Ovary (tissue), 3 donors: ENCODE measurements at regions not wholly inside any gene's neighbourhood (a gene's known extent, or its start where the extent isn't known, plus 50 kb on each side); places are given as distances from the start of the nearest gene placed in this dataset.
"Not testable (repeated sequence)": the region's sequence is repeated elsewhere in the genome, so short reads cannot be mapped to it uniquely, and the experiment has no call there.

Experiments
- CTCF ChIP-seq, 3 donors: fragments of 450-650 bp in 2 of 3; fragments of 200-600 bp in 1 of 3; IDR thresholded peaks; one replicate each; pipeline versions ENCODE4 v1.5.1 to v1.8.0; 2016 to 2022; ENCODE audit warnings: antibody characterized with exemption in 3 of 3, mild to moderate bottlenecking in 1 of 3
- EP300 ChIP-seq: sonication (generic); formaldehyde crosslinking; IDR thresholded peaks from one replicate; pipeline ENCODE4 v1.6.1; 2017; ENCODE audit warnings: antibody characterized with exemption
- POLR2A ChIP-seq: fragments of 450-650 bp; IDR thresholded peaks from one replicate; pipeline ENCODE4 v1.6.1; 2017; ENCODE audit warnings: antibody characterized with exemption, mild to moderate bottlenecking, moderate library complexity
- donor health status: DM: no; HTN: no; CAD: no.

GRCh38 chr2:87429206-87429930 lies 318.5 kb upstream of the PLGLB2 start:
- not testable (repeated sequence) for TF ChIP-seq CTCF (IDR thresholded peaks at IDR 0.05); POLR2A; EP300
